HepG2 (cell line): ENCODE measurements at regions not wholly inside any gene's neighbourhood (a gene's known extent, or its start where the extent isn't known, plus 50 kb on each side); places are given as distances from the start of the nearest gene placed in this dataset.

Experiments used
- DR1 ChIP-seq: sonication (generic); formaldehyde crosslinking; IDR thresholded peaks from 2 replicates; pipeline ENCODE4 v1.8.0; 2021; ENCODE audit warnings: mild to moderate bottlenecking, missing genetic modification reagents, inconsistent platforms
- ERF ChIP-seq: IDR thresholded peaks from 2 replicates; pipeline ENCODE4 v1.6.1; 2018; ENCODE audit warnings: missing biosample characterization, missing genetic modification reagents
- MAFF ChIP-seq: IDR thresholded peaks from 2 replicates; pipeline ENCODE4 v1.6.1; 2011; ENCODE audit warnings: low read depth, low read length, improper control_type of control experiment
- MEIS1 ChIP-seq: sonication (generic); formaldehyde crosslinking; IDR thresholded peaks from 2 replicates; pipeline ENCODE4 v1.9.0; 2021; ENCODE audit warnings: mild to moderate bottlenecking, missing genetic modification reagents, moderate library complexity, borderline replicate concordance
- PAWR ChIP-seq: sonication (generic); formaldehyde crosslinking; IDR thresholded peaks from 2 replicates; pipeline ENCODE4 v1.4.0; 2020; ENCODE audit warnings: missing genetic modification reagents, mild to moderate bottlenecking, borderline replicate concordance
- POLR2AphosphoS2 ChIP-seq: IDR thresholded peaks from 2 replicates; pipeline ENCODE4 v1.6.1; 2011; ENCODE audit warnings: low read depth, low read length, improper control_type of control experiment
- SPEN ChIP-seq: sonication (generic); formaldehyde crosslinking; IDR thresholded peaks from 2 replicates; pipeline ENCODE4 v1.5.1; 2020; ENCODE audit warnings: low read depth, mild to moderate bottlenecking, missing genetic modification reagents
- ZNF317 ChIP-seq: sonication (generic); formaldehyde crosslinking; IDR thresholded peaks from 2 replicates; pipeline ENCODE4 v1.5.0; 2020; ENCODE audit warnings: mild to moderate bottlenecking, missing genetic modification reagents
- ZNF562 ChIP-seq: sonication (generic); formaldehyde crosslinking; IDR thresholded peaks from 2 replicates; pipeline ENCODE4 v1.8.0; 2022; ENCODE audit warnings: missing genetic modification reagents, borderline replicate concordance
- TF ChIP-seq, protein P1 (sequence below): sonication (generic); formaldehyde crosslinking; IDR thresholded peaks from 2 replicates; pipeline ENCODE4 v1.4.0; 2020; ENCODE audit warnings: mild to moderate bottlenecking, missing genetic modification reagents
- TF ChIP-seq, protein P2 (sequence below): sonication (generic); formaldehyde crosslinking; IDR thresholded peaks from 2 replicates; pipeline ENCODE4 v1.8.0; 2022; ENCODE audit warnings: missing genetic modification reagents, mild to moderate bottlenecking, moderate library complexity, borderline replicate concordance
- TF ChIP-seq, protein P3 (sequence below): sonication (generic); formaldehyde crosslinking; IDR thresholded peaks from 2 replicates; pipeline ENCODE4 v1.9.0; 2022; ENCODE audit warnings: missing genetic modification reagents, mild to moderate bottlenecking, borderline replicate concordance
- TF ChIP-seq, protein P4 (sequence below): sonication (generic); formaldehyde crosslinking; IDR thresholded peaks from 2 replicates; pipeline ENCODE4 v1.5.0; 2020; ENCODE audit warnings: mild to moderate bottlenecking, missing genetic modification reagents

DNA sequence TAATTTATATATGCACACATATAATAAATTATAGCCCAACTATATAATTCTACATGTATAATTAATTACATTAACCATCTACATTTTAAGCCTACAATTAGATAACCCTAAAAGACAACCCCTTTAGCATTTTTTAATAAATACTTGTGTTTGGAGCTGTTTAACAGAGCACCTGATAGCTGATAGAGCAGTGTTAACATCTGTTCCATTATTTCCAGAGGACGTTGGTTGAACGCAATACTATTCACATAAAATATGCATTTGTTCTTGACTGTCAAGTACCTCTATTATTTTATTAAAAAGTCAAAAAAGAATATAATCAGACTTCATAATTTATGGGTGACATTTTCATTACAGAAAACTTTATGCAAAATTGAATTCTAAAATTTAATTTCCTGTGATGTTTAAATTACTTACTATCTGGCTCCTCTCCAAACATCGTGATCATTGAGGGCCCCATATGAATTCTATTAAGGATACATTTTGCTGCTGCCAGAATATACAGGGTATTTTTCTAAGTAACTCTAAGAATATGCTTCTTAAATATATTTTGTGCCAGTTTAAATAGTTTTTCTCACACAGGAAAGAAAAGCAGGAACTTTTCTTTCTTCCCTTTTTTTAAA is 234.3 kb downstream of the SHOX2 start (continued):
- no peak for TF ChIP-seq POLR2AphosphoS2
- TF ChIP-seq PAWR (CRISPR knock-in tag), result no peak
- TF ChIP-seq, protein P1, sequence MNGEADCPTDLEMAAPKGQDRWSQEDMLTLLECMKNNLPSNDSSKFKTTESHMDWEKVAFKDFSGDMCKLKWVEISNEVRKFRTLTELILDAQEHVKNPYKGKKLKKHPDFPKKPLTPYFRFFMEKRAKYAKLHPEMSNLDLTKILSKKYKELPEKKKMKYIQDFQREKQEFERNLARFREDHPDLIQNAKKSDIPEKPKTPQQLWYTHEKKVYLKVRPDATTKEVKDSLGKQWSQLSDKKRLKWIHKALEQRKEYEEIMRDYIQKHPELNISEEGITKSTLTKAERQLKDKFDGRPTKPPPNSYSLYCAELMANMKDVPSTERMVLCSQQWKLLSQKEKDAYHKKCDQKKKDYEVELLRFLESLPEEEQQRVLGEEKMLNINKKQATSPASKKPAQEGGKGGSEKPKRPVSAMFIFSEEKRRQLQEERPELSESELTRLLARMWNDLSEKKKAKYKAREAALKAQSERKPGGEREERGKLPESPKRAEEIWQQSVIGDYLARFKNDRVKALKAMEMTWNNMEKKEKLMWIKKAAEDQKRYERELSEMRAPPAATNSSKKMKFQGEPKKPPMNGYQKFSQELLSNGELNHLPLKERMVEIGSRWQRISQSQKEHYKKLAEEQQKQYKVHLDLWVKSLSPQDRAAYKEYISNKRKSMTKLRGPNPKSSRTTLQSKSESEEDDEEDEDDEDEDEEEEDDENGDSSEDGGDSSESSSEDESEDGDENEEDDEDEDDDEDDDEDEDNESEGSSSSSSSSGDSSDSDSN, result no peak
- no peak for TF ChIP-seq ERF (CRISPR knock-in tag)
- TF ChIP-seq, protein P2, sequence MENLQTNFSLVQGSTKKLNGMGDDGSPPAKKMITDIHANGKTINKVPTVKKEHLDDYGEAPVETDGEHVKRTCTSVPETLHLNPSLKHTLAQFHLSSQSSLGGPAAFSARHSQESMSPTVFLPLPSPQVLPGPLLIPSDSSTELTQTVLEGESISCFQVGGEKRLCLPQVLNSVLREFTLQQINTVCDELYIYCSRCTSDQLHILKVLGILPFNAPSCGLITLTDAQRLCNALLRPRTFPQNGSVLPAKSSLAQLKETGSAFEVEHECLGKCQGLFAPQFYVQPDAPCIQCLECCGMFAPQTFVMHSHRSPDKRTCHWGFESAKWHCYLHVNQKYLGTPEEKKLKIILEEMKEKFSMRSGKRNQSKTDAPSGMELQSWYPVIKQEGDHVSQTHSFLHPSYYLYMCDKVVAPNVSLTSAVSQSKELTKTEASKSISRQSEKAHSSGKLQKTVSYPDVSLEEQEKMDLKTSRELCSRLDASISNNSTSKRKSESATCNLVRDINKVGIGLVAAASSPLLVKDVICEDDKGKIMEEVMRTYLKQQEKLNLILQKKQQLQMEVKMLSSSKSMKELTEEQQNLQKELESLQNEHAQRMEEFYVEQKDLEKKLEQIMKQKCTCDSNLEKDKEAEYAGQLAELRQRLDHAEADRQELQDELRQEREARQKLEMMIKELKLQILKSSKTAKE (CRISPR knock-in tag), result no peak
- TF ChIP-seq MEIS1 (CRISPR knock-in tag), result no peak
- no peak for TF ChIP-seq ZNF317 (CRISPR knock-in tag)
- no peak for TF ChIP-seq MAFF
- no peak for TF ChIP-seq SPEN (CRISPR knock-in tag)
- TF ChIP-seq, protein P3, sequence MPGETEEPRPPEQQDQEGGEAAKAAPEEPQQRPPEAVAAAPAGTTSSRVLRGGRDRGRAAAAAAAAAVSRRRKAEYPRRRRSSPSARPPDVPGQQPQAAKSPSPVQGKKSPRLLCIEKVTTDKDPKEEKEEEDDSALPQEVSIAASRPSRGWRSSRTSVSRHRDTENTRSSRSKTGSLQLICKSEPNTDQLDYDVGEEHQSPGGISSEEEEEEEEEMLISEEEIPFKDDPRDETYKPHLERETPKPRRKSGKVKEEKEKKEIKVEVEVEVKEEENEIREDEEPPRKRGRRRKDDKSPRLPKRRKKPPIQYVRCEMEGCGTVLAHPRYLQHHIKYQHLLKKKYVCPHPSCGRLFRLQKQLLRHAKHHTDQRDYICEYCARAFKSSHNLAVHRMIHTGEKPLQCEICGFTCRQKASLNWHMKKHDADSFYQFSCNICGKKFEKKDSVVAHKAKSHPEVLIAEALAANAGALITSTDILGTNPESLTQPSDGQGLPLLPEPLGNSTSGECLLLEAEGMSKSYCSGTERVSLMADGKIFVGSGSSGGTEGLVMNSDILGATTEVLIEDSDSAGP (CRISPR knock-in tag), result no peak
- TF ChIP-seq, protein P4, sequence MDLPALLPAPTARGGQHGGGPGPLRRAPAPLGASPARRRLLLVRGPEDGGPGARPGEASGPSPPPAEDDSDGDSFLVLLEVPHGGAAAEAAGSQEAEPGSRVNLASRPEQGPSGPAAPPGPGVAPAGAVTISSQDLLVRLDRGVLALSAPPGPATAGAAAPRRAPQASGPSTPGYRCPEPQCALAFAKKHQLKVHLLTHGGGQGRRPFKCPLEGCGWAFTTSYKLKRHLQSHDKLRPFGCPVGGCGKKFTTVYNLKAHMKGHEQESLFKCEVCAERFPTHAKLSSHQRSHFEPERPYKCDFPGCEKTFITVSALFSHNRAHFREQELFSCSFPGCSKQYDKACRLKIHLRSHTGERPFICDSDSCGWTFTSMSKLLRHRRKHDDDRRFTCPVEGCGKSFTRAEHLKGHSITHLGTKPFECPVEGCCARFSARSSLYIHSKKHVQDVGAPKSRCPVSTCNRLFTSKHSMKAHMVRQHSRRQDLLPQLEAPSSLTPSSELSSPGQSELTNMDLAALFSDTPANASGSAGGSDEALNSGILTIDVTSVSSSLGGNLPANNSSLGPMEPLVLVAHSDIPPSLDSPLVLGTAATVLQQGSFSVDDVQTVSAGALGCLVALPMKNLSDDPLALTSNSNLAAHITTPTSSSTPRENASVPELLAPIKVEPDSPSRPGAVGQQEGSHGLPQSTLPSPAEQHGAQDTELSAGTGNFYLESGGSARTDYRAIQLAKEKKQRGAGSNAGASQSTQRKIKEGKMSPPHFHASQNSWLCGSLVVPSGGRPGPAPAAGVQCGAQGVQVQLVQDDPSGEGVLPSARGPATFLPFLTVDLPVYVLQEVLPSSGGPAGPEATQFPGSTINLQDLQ (CRISPR knock-in tag), result no peak
- no peak for TF ChIP-seq DR1 (CRISPR knock-in tag)
- no peak for TF ChIP-seq ZNF562 (CRISPR knock-in tag)
